H9 (cell line): ENCODE measurements at regions not wholly inside any gene's neighbourhood (a gene's known extent, or its start where the extent isn't known, plus 50 kb on each side); places are given as distances from the start of the nearest gene placed in this dataset.

Experiments
- DNase-seq: peaks from one replicate; pipeline ENCODE4 v3.0.0-alpha.2; 2017
- H2AFZ ChIP-seq: one replicate; pipeline ENCODE4 v1.6.1; 2013; ENCODE audit warnings: mild to moderate bottlenecking, low read length, control low read depth, moderate library complexity
- H2AK5ac ChIP-seq: 2 replicates; pipeline ENCODE4 v1.6.1; 2013; ENCODE audit warnings: low read length, control low read depth, mixed read lengths; ENCODE audit not compliant: insufficient read length
- H2BK120ac ChIP-seq: one replicate; pipeline ENCODE4 v1.6.1; 2013; ENCODE audit warnings: low read depth, mild to moderate bottlenecking, low read length, control low read depth, inconsistent platforms; ENCODE audit not compliant: poor library complexity, severe bottlenecking
- H2BK12ac ChIP-seq: 2 replicates; pipeline ENCODE4 v1.6.1; 2013; ENCODE audit warnings: low read length, control low read depth, mixed read lengths, low read depth; ENCODE audit not compliant: insufficient read length
- H2BK15ac ChIP-seq: 2 replicates; pipeline ENCODE4 v1.6.1; 2013; ENCODE audit warnings: low read depth, low read length, control low read depth
- H2BK20ac ChIP-seq: one replicate; pipeline ENCODE4 v1.6.1; 2013; ENCODE audit warnings: low read depth, mild to moderate bottlenecking, low read length, control low read depth, inconsistent platforms; ENCODE audit not compliant: poor library complexity, severe bottlenecking
- H2BK5ac ChIP-seq: 2 replicates; pipeline ENCODE4 v1.6.1; 2013; ENCODE audit warnings: low read length, control low read depth, mixed read lengths; ENCODE audit not compliant: insufficient read length
- H3K14ac ChIP-seq: 2 replicates; pipeline ENCODE4 v1.6.1; 2013; ENCODE audit warnings: low read length, control low read depth; ENCODE audit not compliant: insufficient read depth
- H3K18ac ChIP-seq: 2 replicates; pipeline ENCODE4 v1.6.1; 2013; ENCODE audit warnings: low read depth, mild to moderate bottlenecking, mixed read lengths, low read length, control low read depth; ENCODE audit not compliant: insufficient read length
- H3K23ac ChIP-seq: 2 replicates; pipeline ENCODE4 v1.6.1; 2013; ENCODE audit warnings: low read length, control low read depth, mixed read lengths, low read depth; ENCODE audit not compliant: insufficient read length
- H3K23me2 ChIP-seq: 2 replicates; pipeline ENCODE4 v1.6.1; 2013; ENCODE audit warnings: low read depth, mild to moderate bottlenecking, mixed read lengths, low read length, control low read depth; ENCODE audit not compliant: insufficient read length, poor library complexity, severe bottlenecking
- H3K27ac ChIP-seq: 2 replicates; pipeline ENCODE4 v1.5.1; 2013; ENCODE audit warnings: low read length, control low read depth, mixed read lengths, low read depth; ENCODE audit not compliant: insufficient read length
- H3K27me3 ChIP-seq: 2 replicates; pipeline ENCODE4 v1.6.1; 2013; ENCODE audit warnings: low read length, control low read depth, inconsistent platforms; ENCODE audit not compliant: insufficient read depth
- H3K4ac ChIP-seq: 2 replicates; pipeline ENCODE4 v1.6.1; 2013; ENCODE audit warnings: low read depth, mild to moderate bottlenecking, control low read depth, inconsistent platforms, low read length, moderate library complexity
- H3K4me1 ChIP-seq: 2 replicates; pipeline ENCODE4 v1.6.1; 2013; ENCODE audit warnings: low read length, control low read depth, inconsistent platforms; ENCODE audit not compliant: insufficient read depth
- H3K4me2 ChIP-seq: 2 replicates; pipeline ENCODE4 v1.6.1; 2013; ENCODE audit warnings: low read length, control low read depth, mixed read lengths; ENCODE audit not compliant: insufficient read length, insufficient read depth
- H3K56ac ChIP-seq: 2 replicates; pipeline ENCODE4 v1.6.1; 2013; ENCODE audit warnings: low read depth, mild to moderate bottlenecking, mixed read lengths, low read length, control low read depth; ENCODE audit not compliant: insufficient read length
- H3K79me1 ChIP-seq: 2 replicates; pipeline ENCODE4 v1.6.1; 2013; ENCODE audit warnings: low read depth, mild to moderate bottlenecking, moderate library complexity, low read length, control low read depth, inconsistent platforms; ENCODE audit not compliant: insufficient read depth, poor library complexity, severe bottlenecking
- H3K79me2 ChIP-seq: 2 replicates; pipeline ENCODE4 v1.6.1; 2013; ENCODE audit warnings: low read length, control low read depth, inconsistent platforms; ENCODE audit not compliant: insufficient read depth
- H3K9ac ChIP-seq: 2 replicates; pipeline ENCODE4 v1.6.1; 2013; ENCODE audit warnings: low read length, control low read depth, mixed read lengths; ENCODE audit not compliant: insufficient read length; ENCODE audit errors: extremely low read depth
- H3K9me3 ChIP-seq: one replicate; pipeline ENCODE4 v1.6.1; 2013; ENCODE audit warnings: low read depth, low read length, inconsistent platforms; ENCODE audit not compliant: control insufficient read depth
- H3T11ph ChIP-seq: one replicate; pipeline ENCODE4 v1.6.1; 2013; ENCODE audit warnings: mild to moderate bottlenecking, low read length, control low read depth, inconsistent platforms
- H4K20me1 ChIP-seq: one replicate; pipeline ENCODE4 v1.6.1; 2013; ENCODE audit not compliant: control insufficient read depth, insufficient read length, insufficient read depth
- H4K5ac ChIP-seq: 2 replicates; pipeline ENCODE4 v1.6.1; 2013; ENCODE audit warnings: low read depth, mild to moderate bottlenecking, mixed read lengths, low read length, control low read depth; ENCODE audit not compliant: insufficient read length
- H4K8ac ChIP-seq: replicated peaks from 2 replicates; pipeline ENCODE4 v1.6.1; 2013; ENCODE audit warnings: low read length, control low read depth, mixed read lengths, low read depth; ENCODE audit not compliant: insufficient read length
- H4K91ac ChIP-seq: 2 replicates; pipeline ENCODE4 v1.6.1; 2013; ENCODE audit warnings: low read depth, mild to moderate bottlenecking, moderate library complexity, mixed read lengths, low read length, control low read depth; ENCODE audit not compliant: insufficient read length
- H3K27ac Mint-ChIP-seq, 3 experiments: 2 replicates in 2 of 3; 3 replicates in 1 of 3; pipeline ENCODE4 v1.8.0; 2020 to 2021; ENCODE audit warnings: mixed read lengths in 3 of 3, mild to moderate bottlenecking in 1 of 3, moderate library complexity in 1 of 3
- H3K27me3 Mint-ChIP-seq: 2 replicates; pipeline ENCODE4 v1.8.0; 2021; ENCODE audit warnings: low read depth, mild to moderate bottlenecking, moderate library complexity, mixed read lengths
- H3K36me3 Mint-ChIP-seq, 3 experiments: 2 replicates in 2 of 3; 3 replicates in 1 of 3; pipeline ENCODE4 v1.8.0; 2020 to 2021; ENCODE audit warnings: low read depth in 3 of 3, mixed read lengths in 3 of 3; ENCODE audit not compliant: insufficient read depth in 1 of 3
- H3K4me1 Mint-ChIP-seq, 2 experiments: 2 replicates each; pipeline ENCODE4 v1.8.0; 2020; ENCODE audit warnings: mixed read lengths in 2 of 2
- H3K4me3 Mint-ChIP-seq, 2 experiments: 2 replicates in 1 of 2; 3 replicates in 1 of 2; pipeline ENCODE4 v1.8.0; 2020 to 2021; ENCODE audit warnings: mild to moderate bottlenecking in 2 of 2, mixed read lengths in 2 of 2, moderate library complexity in 1 of 2
- H3K9me3 Mint-ChIP-seq, 2 experiments: 2 replicates in 1 of 2; 3 replicates in 1 of 2; pipeline ENCODE4 v1.8.0; 2020; ENCODE audit warnings: mild to moderate bottlenecking in 2 of 2, mixed read lengths in 2 of 2, moderate library complexity in 1 of 2
- WGBS: extraction: QIAGEN DNeasy Blood & Tissue Kit; methylation state at CpG from one replicate; pipeline ENCODE4 v1.1.7; 2013; ENCODE audit warnings: missing lambda C conversion rate, low lambda C conversion rate, mixed read lengths; ENCODE audit not compliant: insufficient read length; ENCODE audit errors: extremely low coverage; 5-methylcytosine and 5-hydroxymethylcytosine counted together
- TF ChIP-seq, protein P1 (sequence below): fragments of 200-600 bp; sonication (generic); conservative IDR thresholded peaks from 3 replicates; pipeline ENCODE4 v1.8.0; 2021; ENCODE audit warnings: antibody characterized with exemption, mild to moderate bottlenecking

DNA sequence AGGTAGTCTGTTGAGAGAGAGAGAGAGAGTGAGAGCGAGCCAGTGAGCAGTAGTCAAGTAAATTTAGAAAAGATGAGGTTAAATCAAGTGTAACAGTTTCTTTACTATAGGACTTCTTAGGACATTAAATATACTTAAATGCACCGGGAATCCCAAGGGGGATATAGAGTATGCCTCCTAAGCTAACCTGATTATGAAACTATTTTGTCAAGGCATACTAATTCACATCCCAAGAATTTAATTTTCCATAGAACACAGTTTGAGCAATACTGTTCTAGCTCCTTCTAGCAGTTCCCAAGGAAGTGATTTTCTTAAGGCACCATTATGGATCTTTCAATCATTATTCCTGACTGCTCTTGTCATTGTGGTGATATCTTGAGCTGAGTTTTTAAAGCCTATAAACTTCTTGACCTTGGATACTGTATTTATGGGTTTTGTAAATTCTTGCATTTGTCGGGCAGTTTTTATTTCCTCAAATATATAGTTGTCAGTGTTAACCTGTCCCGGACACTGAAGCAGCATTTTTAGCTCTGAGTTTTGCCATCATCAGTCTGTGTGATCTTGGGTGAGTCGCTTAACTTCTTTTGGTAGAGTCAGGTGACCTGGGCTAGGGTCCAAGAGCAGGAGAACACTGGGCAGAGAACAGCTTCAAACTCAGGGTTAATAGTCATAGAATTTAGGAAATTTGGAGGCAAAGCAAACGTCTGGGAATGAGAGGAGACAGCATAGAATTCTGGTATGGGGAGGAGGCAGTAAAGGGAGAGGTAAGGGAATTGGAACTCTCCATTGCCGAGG is 196.5 kb upstream of the FRMD6 start:
- TF ChIP-seq, protein P1, sequence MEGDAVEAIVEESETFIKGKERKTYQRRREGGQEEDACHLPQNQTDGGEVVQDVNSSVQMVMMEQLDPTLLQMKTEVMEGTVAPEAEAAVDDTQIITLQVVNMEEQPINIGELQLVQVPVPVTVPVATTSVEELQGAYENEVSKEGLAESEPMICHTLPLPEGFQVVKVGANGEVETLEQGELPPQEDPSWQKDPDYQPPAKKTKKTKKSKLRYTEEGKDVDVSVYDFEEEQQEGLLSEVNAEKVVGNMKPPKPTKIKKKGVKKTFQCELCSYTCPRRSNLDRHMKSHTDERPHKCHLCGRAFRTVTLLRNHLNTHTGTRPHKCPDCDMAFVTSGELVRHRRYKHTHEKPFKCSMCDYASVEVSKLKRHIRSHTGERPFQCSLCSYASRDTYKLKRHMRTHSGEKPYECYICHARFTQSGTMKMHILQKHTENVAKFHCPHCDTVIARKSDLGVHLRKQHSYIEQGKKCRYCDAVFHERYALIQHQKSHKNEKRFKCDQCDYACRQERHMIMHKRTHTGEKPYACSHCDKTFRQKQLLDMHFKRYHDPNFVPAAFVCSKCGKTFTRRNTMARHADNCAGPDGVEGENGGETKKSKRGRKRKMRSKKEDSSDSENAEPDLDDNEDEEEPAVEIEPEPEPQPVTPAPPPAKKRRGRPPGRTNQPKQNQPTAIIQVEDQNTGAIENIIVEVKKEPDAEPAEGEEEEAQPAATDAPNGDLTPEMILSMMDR, result no peak
- H3K4me3 Mint-ChIP-seq, result no peak overlapping the region
- Histone ChIP-seq H3K23ac (no peak overlapping the region), H3K4me1 (no peaks in the 10 kb centered on the region), H2BK15ac (no peak overlapping the region), H3K9ac (no peak overlapping the region), H3T11ph (no peak overlapping the region), H3K23me2 (no peaks in the 10 kb centered on the region), H2BK120ac (no peak overlapping the region), H3K27me3 (no peaks in the 10 kb centered on the region), H3K56ac (no peak overlapping the region), H3K4me2 (no peak overlapping the region), H4K8ac (no peak overlapping the region), H3K14ac (no peak overlapping the region), H2BK12ac (no peak overlapping the region), H2BK20ac (no peak overlapping the region), H4K5ac (no peak overlapping the region), H2BK5ac (no peak overlapping the region), H3K79me2 (no peaks in the 10 kb centered on the region), H2AFZ (no peak overlapping the region), H3K18ac (no peak overlapping the region), H4K20me1 (no peaks in the 10 kb centered on the region), H2AK5ac (no peak overlapping the region), H3K4ac (no peak overlapping the region), H3K9me3 (no peaks in the 10 kb centered on the region), H3K27ac (no peak overlapping the region), H3K79me1 (no peaks in the 10 kb centered on the region), H4K91ac (no peak overlapping the region)
- WGBS, result no CpG with 5 or more reads among the region's 7 CpGs
- no peak for DNase-seq
- peak overlapping the region in 1 of 3 experiments; percentile 27; a peak in 2 of 7 replicates for H3K27ac Mint-ChIP-seq
- H3K27me3 Mint-ChIP-seq, result peaks cover 3% of the 10 kb centered on the region; the same call in 1 of the 2 replicates
- H3K4me1 Mint-ChIP-seq, result no peaks in the 10 kb centered on the region
- no peaks in the 10 kb centered on the region for H3K9me3 Mint-ChIP-seq
- no peaks in the 10 kb centered on the region for H3K36me3 Mint-ChIP-seq
